ENCODE measurements at regions not wholly inside any gene's neighbourhood (a gene's known extent, or its start where the extent isn't known, plus 50 kb on each side); places are given as distances from the start of the nearest gene placed in this dataset.

- no peak for TF ChIP-seq ZNF274 (IDR thresholded peaks at IDR 0.05; ENCODE audit: low read depth, low read length)
- no peak for TF ChIP-seq YY1 (IDR thresholded peaks at IDR 0.05; ENCODE audit: insufficient read depth, insufficient read length)
- no peak for TF ChIP-seq SUZ12 (IDR thresholded peaks at IDR 0.05; ENCODE audit: extremely low read depth, insufficient read depth, insufficient read length)
Measured at GRCh38 chr1:183732236-183732880, 72.6 kb upstream of the RGL1 start.

Data from NT2/D1 (cell line).